Cerebellar cortex (tissue), 1 donor: ENCODE measurements at regions not wholly inside any gene's neighbourhood (a gene's known extent, or its start where the extent isn't known, plus 50 kb on each side); places are given as distances from the start of the nearest gene placed in this dataset.

ENCODE experiments used
- DNase-seq: peaks from one replicate; pipeline ENCODE4 v3.0.0-alpha.2; 2015; ENCODE audit warnings: low spot score

DNA sequence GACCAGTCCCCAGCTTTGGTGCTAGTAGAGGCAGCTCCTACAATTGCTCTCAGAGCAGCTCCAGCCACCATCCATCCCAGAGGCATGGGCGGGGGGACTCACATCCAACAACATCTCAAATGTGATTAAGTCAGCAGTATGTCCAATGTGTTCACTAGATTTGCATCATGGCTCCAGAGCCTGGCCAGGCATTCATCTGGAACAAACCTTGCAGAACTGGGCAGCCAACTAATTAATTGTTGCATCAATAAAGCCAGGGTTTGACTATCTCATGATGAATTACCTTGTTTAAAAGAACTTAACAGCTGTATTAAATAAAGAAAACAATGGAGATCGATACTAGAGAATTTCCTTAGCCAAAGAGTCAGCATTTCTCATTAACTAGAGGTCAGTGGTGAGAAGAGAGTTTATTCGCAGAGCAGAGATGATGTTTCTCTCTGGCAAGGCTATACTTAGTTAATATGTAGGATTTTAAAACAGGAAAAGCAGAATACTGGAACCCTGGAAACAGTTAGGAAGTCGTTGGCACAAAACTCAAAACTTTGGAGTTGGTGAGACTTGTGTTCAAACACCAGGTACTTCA, 494.4 kb downstream of the GRIN2A start:
- DNase-seq, result no peak

DNA sequence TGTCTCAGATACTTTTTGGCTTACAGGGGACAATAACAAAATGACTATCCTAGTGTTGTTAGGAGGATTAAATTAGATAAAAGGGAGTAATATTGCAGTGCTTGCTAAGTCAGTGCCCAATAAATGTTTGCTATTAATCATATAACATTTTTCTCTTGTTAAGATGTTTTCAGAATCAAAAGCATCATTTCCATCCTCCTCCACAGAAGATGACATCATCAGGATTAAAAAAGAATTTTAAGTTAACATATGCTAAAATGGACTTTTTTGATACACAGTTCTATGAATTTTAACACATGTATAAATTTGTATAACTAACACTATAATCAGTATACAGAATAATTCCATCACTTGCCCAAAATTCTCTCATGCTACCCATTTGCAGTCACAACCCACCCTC, 492.6 kb downstream of the GRIN2A start:
- DNase-seq, result no peak

DNA sequence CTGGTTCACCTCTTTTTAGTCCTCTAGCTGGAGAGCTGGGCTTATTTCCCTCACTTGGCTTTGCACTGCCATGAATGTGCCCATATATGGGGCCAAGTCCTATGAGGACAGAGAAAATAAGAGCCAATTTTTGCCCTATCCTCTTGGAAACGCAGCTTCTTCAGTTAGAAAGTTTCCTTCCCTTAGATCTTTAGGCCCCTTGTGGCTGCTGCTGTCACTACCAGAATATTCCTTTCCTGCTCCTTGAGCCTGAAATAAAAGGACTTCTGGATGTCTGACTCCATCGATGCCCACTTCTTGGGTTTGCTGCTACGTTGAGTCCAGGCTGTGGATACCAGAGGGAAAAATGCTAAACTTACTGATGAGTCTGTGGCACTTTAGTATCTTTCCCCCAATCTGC, 487.1 kb downstream of the GRIN2A start:
- no peak for DNase-seq
